ENCODE measurements at regions not wholly inside any gene's neighbourhood (a gene's known extent, or its start where the extent isn't known, plus 50 kb on each side); places are given as distances from the start of the nearest gene placed in this dataset.
"Not testable (repeated sequence)": the region's sequence is repeated elsewhere in the genome, so short reads cannot be mapped to it uniquely, and the experiment has no call there.

DNA sequence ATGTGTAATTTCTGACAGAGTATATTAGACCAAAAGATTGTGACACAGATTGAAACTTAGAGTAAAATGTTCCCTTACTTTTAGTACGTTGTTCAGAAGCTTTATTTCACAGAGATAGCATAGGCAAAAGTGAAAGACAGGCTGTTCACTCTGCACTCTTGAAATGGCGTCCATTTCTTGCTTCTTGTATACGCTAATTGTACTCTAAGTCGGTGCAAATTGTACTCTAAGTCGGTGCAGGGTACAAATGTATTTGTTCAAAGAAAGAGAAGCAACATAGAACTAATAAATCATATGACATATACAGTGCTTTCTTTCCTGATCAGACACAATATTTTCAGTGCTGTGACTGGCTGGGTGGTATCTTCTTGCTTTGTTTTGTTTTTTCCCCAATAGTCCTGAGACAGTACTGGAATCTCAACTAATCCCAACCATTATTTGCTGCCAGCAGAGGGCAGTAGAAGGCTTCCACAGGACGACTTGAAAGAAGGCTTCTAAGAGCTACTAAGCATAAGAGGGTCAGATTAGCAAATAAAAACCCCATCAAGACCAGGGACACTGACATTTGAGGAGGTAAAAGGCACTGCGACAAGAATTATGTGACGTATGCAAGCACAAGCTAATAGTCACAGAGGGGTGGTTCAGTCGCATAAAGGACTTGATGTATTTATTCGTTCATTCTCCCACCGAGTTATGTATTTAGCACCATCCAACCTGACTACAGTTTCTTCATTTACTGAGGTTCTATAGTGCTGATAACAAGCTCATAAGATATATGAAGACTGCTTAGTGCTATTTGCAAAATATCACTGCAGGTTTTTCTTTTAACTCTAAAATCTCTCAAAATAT lies 831.8 kb downstream of the TAF11L14 start:
- Mint-ChIP-seq H3K4me1 (ENCODE audit: low read depth, unreplicated experiment) (no peaks in the 10 kb centered on the region), H3K27me3 (ENCODE audit: unreplicated experiment) (no peaks in the 10 kb centered on the region), H3K4me3 (ENCODE audit: low read depth, unreplicated experiment) (no peak overlapping the region), H3K9me3 (ENCODE audit: low read depth, unreplicated experiment) (no peaks in the 10 kb centered on the region), H3K36me3 (ENCODE audit: insufficient read depth, unreplicated experiment) (no peaks in the 10 kb centered on the region), H3K27ac (ENCODE audit: unreplicated experiment) (peak overlapping the region; percentile 56)
- CTCF ChIA-PET: interaction anchor here (0.7 to 2.0 kb wide), 2 partner anchors 233 to 235 kb away, joined by 3 to 12 read pairs; no protein-coding TSS in a partner anchor
- peak; percentile 69 for DNase-seq
- TF ChIP-seq, protein P1, sequence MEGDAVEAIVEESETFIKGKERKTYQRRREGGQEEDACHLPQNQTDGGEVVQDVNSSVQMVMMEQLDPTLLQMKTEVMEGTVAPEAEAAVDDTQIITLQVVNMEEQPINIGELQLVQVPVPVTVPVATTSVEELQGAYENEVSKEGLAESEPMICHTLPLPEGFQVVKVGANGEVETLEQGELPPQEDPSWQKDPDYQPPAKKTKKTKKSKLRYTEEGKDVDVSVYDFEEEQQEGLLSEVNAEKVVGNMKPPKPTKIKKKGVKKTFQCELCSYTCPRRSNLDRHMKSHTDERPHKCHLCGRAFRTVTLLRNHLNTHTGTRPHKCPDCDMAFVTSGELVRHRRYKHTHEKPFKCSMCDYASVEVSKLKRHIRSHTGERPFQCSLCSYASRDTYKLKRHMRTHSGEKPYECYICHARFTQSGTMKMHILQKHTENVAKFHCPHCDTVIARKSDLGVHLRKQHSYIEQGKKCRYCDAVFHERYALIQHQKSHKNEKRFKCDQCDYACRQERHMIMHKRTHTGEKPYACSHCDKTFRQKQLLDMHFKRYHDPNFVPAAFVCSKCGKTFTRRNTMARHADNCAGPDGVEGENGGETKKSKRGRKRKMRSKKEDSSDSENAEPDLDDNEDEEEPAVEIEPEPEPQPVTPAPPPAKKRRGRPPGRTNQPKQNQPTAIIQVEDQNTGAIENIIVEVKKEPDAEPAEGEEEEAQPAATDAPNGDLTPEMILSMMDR (IDR thresholded peaks at IDR 0.05; ENCODE audit: unreplicated experiment): peak; percentile 49
- intact Hi-C loops (cut with micrococcal nuclease; ENCODE audit: unreplicated experiment): loop anchor here (1.0 kb wide), 3 partner anchors 72 to 1142 kb away; no protein-coding TSS in a partner anchor
- BruUV-seq (replicated peaks): no TSS peak

GRCh38 chr5:18466731-18467130 lies 832.5 kb downstream of the TAF11L14 start:
- Mint-ChIP-seq H3K9me3 (ENCODE audit: low read depth, unreplicated experiment) (no peaks in the 10 kb centered on the region), H3K27ac (ENCODE audit: unreplicated experiment) (no peak overlapping the region), H3K36me3 (ENCODE audit: insufficient read depth, unreplicated experiment) (no peaks in the 10 kb centered on the region), H3K4me3 (ENCODE audit: low read depth, unreplicated experiment) (no peak overlapping the region), H3K4me1 (ENCODE audit: low read depth, unreplicated experiment) (no peaks in the 10 kb centered on the region), H3K27me3 (ENCODE audit: unreplicated experiment) (no peaks in the 10 kb centered on the region)
- CTCF ChIA-PET: interaction anchor here (0.7 to 2.0 kb wide), 2 partner anchors 232 to 234 kb away, joined by 3 to 12 read pairs; no protein-coding TSS in a partner anchor
- TF ChIP-seq, protein P1 (IDR thresholded peaks at IDR 0.05; ENCODE audit: unreplicated experiment): no peak
- DNase-seq: no peak
- no TSS peak for BruUV-seq (replicated peaks)
- intact Hi-C loops (cut with micrococcal nuclease; ENCODE audit: unreplicated experiment): loop anchor here (1.0 kb wide), 3 partner anchors 72 to 1142 kb away; no protein-coding TSS in a partner anchor

DNA sequence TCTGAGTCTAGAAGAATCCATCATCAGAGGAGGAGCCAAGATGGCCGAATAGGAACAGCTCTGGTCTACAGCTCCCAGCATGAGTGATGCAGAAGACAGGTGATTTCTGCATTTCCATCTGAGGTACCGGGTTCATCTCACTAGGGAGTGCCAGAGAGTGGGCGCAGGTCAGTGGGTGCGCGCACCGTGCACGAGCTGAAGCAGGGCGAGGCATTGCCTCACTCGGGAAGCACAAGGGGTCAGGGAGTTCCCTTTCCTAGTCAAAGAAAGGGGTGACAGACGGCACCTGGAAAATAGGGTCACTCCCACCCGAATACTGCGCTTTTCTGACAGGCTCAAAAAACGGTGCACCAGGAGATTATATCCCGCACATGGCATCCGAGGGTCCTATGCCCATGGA lies 837.5 kb downstream of the TAF11L14 start:
- H3K36me3 Mint-ChIP-seq (ENCODE audit: insufficient read depth, unreplicated experiment); H3K27ac Mint-ChIP-seq (ENCODE audit: unreplicated experiment); H3K9me3 Mint-ChIP-seq (ENCODE audit: low read depth, unreplicated experiment); DNase-seq; intact Hi-C loops (cut with micrococcal nuclease; ENCODE audit: unreplicated experiment); BruUV-seq (replicated peaks); H3K4me1 Mint-ChIP-seq (ENCODE audit: low read depth, unreplicated experiment); CTCF ChIA-PET; H3K27me3 Mint-ChIP-seq (ENCODE audit: unreplicated experiment); H3K4me3 Mint-ChIP-seq (ENCODE audit: low read depth, unreplicated experiment): not testable (repeated sequence)

DNA sequence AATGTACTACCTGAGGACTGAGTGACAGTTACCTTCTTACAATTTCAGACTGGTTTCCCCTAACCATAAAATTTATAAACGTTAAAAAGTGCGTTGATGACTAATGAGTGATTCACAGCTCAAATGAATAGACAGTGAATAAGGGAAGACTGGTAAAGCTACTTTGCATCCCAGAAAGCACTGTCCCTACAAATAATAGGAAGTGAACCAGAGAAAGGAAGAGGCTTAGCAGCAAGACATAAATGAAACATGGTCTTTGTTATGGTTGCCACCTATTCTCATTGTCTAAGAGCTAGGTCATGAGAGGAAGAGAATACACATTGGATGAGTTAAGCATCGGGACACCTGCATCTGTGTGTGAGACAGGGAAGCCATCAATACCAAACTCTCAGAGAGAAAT lies 849.2 kb downstream of the TAF11L14 start:
- no TSS peak for BruUV-seq (replicated peaks)
- DNase-seq: no peak
- H3K36me3 Mint-ChIP-seq (ENCODE audit: insufficient read depth, unreplicated experiment): no peaks in the 10 kb centered on the region
- TF ChIP-seq, protein P1 (IDR thresholded peaks at IDR 0.05; ENCODE audit: unreplicated experiment): no peak
- no peaks in the 10 kb centered on the region for H3K27me3 Mint-ChIP-seq (ENCODE audit: unreplicated experiment)
- intact Hi-C loops (cut with micrococcal nuclease; ENCODE audit: unreplicated experiment): no loop called here
- CTCF ChIA-PET: no interaction called here
- H3K27ac Mint-ChIP-seq (ENCODE audit: unreplicated experiment): no peak overlapping the region
- no peak overlapping the region for H3K4me3 Mint-ChIP-seq (ENCODE audit: low read depth, unreplicated experiment)
- peaks cover 12% of the 10 kb centered on the region for H3K9me3 Mint-ChIP-seq (ENCODE audit: low read depth, unreplicated experiment)
- H3K4me1 Mint-ChIP-seq (ENCODE audit: low read depth, unreplicated experiment): peaks cover 8% of the 10 kb centered on the region
